ENCODE measurements at regions not wholly inside any gene's neighbourhood (a gene's known extent, or its start where the extent isn't known, plus 50 kb on each side); places are given as distances from the start of the nearest gene placed in this dataset.

GRCh38 chr1:168631671-168632400 is 55.4 kb downstream of the XCL1 start:
- in situ Hi-C loops (cut with MboI; ENCODE audit: low sequenced_read_pairs) (no loop called here), dilution Hi-C loops (cut with HindIII; ENCODE audit: low sequenced_read_pairs, unreplicated experiment) (no loop called here), intact Hi-C loops (cut with micrococcal nuclease) (loop anchor here (10.0 kb wide), 1 partner anchor 713 kb away; no protein-coding TSS in a partner anchor)
- Histone ChIP-seq H3K56ac (ENCODE audit: extremely low read depth, insufficient read depth, low read length) (no peak overlapping the region), H4K5ac (ENCODE audit: low read depth, low read length) (no peak overlapping the region), H3K4me3 (ENCODE audit: insufficient read depth, low read depth, low read length) (no peak overlapping the region), H2BK120ac (ENCODE audit: low read depth, low read length) (no peak overlapping the region), H3K9ac (ENCODE audit: low read depth, low read length) (no peak overlapping the region), H3K14ac (replicated peaks; ENCODE audit: low read depth, low read length) (no peak overlapping the region), H3K18ac (ENCODE audit: low read depth, low read length) (no peak overlapping the region), H4K91ac (ENCODE audit: insufficient read depth, low read depth, low read length) (no peak overlapping the region), H4K20me1 (ENCODE audit: insufficient read depth, low read length) (no peaks in the 10 kb centered on the region), H3K79me1 (ENCODE audit: low read depth in 1 of 2, low read length in 2 of 2) (no peaks in the 10 kb centered on the region), H3K27ac (ENCODE audit: insufficient read depth, low read length) (no peak overlapping the region), H3K9me1 (ENCODE audit: insufficient read depth, low read length) (no peaks in the 10 kb centered on the region), H2BK20ac (ENCODE audit: low read depth, low read length) (no peak overlapping the region), H3K4me2 (ENCODE audit: low read depth, low read length) (no peak overlapping the region), H3K36me3 (ENCODE audit: control insufficient read depth, insufficient read depth, low read length) (no peaks in the 10 kb centered on the region), H2AFZ (replicated peaks; ENCODE audit: low read length, poor library complexity) (no peak overlapping the region), H3K4ac (ENCODE audit: low read depth, low read length) (no peak overlapping the region), H2BK15ac (ENCODE audit: low read depth, low read length) (no peak overlapping the region), H4K8ac (ENCODE audit: low read depth in 2 of 2, low read length in 2 of 2) (no peak overlapping the region), H3K9me3 (ENCODE audit: control insufficient read depth, insufficient read depth, low read length) (no peaks in the 10 kb centered on the region), H2AK9ac (replicated peaks; ENCODE audit: low read depth, low read length, poor library complexity) (no peak overlapping the region), H2BK5ac (ENCODE audit: low read depth, low read length, poor library complexity, severe bottlenecking) (no peak overlapping the region), H3K23ac (ENCODE audit: low read depth, low read length) (no peak overlapping the region), H3K27me3 (ENCODE audit: control insufficient read depth, insufficient read depth, low read length) (no peaks in the 10 kb centered on the region), H2AK5ac (ENCODE audit: low read depth, low read length) (no peak overlapping the region), H3K4me1 (ENCODE audit: control insufficient read depth, insufficient read depth, low read length) (no peaks in the 10 kb centered on the region)
- CTCF ChIA-PET, result no interaction called here
- no peak for DNase-seq
- no peak for ATAC-seq (ENCODE audit: low read depth)
- no CpG with 5 or more reads among the region's 7 CpGs for WGBS, 2 experiments (ENCODE audit: extremely low coverage in 2 of 2, insufficient read length in 1 of 2)
- POLR2A ChIA-PET (ENCODE audit: unreplicated experiment), result no interaction called here
- BruUV-seq (replicated peaks), result no TSS peak
- TF ChIP-seq RCOR1 (IDR thresholded peaks at IDR 0.05; ENCODE audit: insufficient replicate concordance, low read length) (no peak), CTCF (conservative IDR thresholded peaks at IDR 0.05; ENCODE audit: low read depth, low read length) (no peak), FOS (IDR thresholded peaks at IDR 0.05; ENCODE audit: low read depth, low read length) (no peak), RFX5 (IDR thresholded peaks at IDR 0.05; ENCODE audit: low read depth, low read length) (no peak), CEBPB (IDR thresholded peaks at IDR 0.05; ENCODE audit: low read depth, low read length) (no peak)

Measured in IMR-90 (cell line).